ENCODE measurements at regions not wholly inside any gene's neighbourhood (a gene's known extent, or its start where the extent isn't known, plus 50 kb on each side); places are given as distances from the start of the nearest gene placed in this dataset.
"Not testable (repeated sequence)": the region's sequence is repeated elsewhere in the genome, so short reads cannot be mapped to it uniquely, and the experiment has no call there.

DNA sequence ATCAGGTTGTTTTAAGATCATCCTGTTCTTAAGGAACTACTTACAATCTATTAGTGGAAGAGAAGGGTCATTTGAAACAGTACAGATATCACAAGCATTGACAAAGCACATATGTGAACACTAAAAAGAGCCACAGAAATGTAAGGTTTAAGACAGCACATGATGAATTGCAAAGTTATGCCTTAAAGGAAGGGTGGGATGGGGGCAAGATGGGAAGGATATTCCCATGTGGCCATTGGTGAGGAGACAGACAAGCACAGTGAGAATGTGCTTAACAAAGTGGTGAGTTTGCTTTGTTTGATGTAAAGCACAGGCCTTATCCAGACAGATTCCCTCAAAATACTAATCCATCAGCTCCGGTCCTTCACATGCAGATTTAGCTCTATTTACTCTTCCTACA is 151.6 kb upstream of the IVNS1ABP start:
- no peak for DNase-seq (ENCODE audit: extremely low spot score)
- ChIA-PET CTCF (no interaction called here), POLR2A (no interaction called here)
- TF ChIP-seq FOXK2 (IDR thresholded peaks at IDR 0.05): no peak
- no peak for TF ChIP-seq HDGF (IDR thresholded peaks at IDR 0.05; ENCODE audit: borderline replicate concordance)
- TF ChIP-seq ZNF384 (IDR thresholded peaks at IDR 0.05): no peak
- no peak for TF ChIP-seq ARNT (IDR thresholded peaks at IDR 0.05)

- ChIA-PET CTCF (no interaction called here), POLR2A (no interaction called here)
- no peak for DNase-seq (ENCODE audit: extremely low spot score)
- no peak for TF ChIP-seq ARNT (IDR thresholded peaks at IDR 0.05)
Observed at GRCh38 chr1:185467122-185467521, 150.1 kb upstream of the IVNS1ABP start.

- no peak for DNase-seq (ENCODE audit: extremely low spot score)
- ChIA-PET POLR2A (no interaction called here), CTCF (no interaction called here)
- no peak for TF ChIP-seq TARDBP (IDR thresholded peaks at IDR 0.05)
- no peak for TF ChIP-seq SUZ12 (IDR thresholded peaks at IDR 0.05)
- TF ChIP-seq ELF4 (IDR thresholded peaks at IDR 0.05): no peak
- TF ChIP-seq LEF1 (IDR thresholded peaks at IDR 0.05; ENCODE audit: borderline replicate concordance): no peak
- no peak for TF ChIP-seq ZNF384 (IDR thresholded peaks at IDR 0.05)
- TF ChIP-seq NFRKB (IDR thresholded peaks at IDR 0.05): no peak
- TF ChIP-seq PKNOX1 (IDR thresholded peaks at IDR 0.05): no peak
- no peak for TF ChIP-seq FOXM1 (IDR thresholded peaks at IDR 0.05; ENCODE audit: borderline replicate concordance)
- TF ChIP-seq FOXK2 (IDR thresholded peaks at IDR 0.05): no peak
- TF ChIP-seq L3MBTL2 (conservative IDR thresholded peaks at IDR 0.05): no peak
- no peak for TF ChIP-seq CTBP1 (IDR thresholded peaks at IDR 0.05; ENCODE audit: borderline replicate concordance)
- no peak for TF ChIP-seq ARNT (IDR thresholded peaks at IDR 0.05)
- no peak for TF ChIP-seq HDGF (IDR thresholded peaks at IDR 0.05; ENCODE audit: borderline replicate concordance)
Observed at GRCh38 chr1:185464777-185465176, 147.7 kb upstream of the IVNS1ABP start.

- ChIA-PET CTCF (no interaction called here), POLR2A (no interaction called here)
- DNase-seq (ENCODE audit: extremely low spot score): no peak
- no peak for TF ChIP-seq ARNT (IDR thresholded peaks at IDR 0.05)
- TF ChIP-seq HDGF (IDR thresholded peaks at IDR 0.05; ENCODE audit: borderline replicate concordance): no peak
- no peak for TF ChIP-seq LEF1 (IDR thresholded peaks at IDR 0.05; ENCODE audit: borderline replicate concordance)
- no peak for TF ChIP-seq TARDBP (IDR thresholded peaks at IDR 0.05)
- no peak for TF ChIP-seq CTBP1 (IDR thresholded peaks at IDR 0.05; ENCODE audit: borderline replicate concordance)
- TF ChIP-seq ZNF384 (IDR thresholded peaks at IDR 0.05): no peak
- TF ChIP-seq FOXK2 (IDR thresholded peaks at IDR 0.05): no peak
- TF ChIP-seq L3MBTL2 (conservative IDR thresholded peaks at IDR 0.05): no peak
- no peak for TF ChIP-seq ELF4 (IDR thresholded peaks at IDR 0.05)
Observed at GRCh38 chr1:185463433-185463832, 146.4 kb upstream of the IVNS1ABP start.

GRCh38 chr1:185463011-185463410 is 146.0 kb upstream of the IVNS1ABP start:
- TF ChIP-seq ARNT (IDR thresholded peaks at IDR 0.05): no peak
- TF ChIP-seq L3MBTL2 (conservative IDR thresholded peaks at IDR 0.05): no peak
- no peak for TF ChIP-seq FOXA1 (IDR thresholded peaks at IDR 0.05)
- ChIA-PET POLR2A (no interaction called here), CTCF (no interaction called here)
- DNase-seq (ENCODE audit: extremely low spot score): no peak

DNA sequence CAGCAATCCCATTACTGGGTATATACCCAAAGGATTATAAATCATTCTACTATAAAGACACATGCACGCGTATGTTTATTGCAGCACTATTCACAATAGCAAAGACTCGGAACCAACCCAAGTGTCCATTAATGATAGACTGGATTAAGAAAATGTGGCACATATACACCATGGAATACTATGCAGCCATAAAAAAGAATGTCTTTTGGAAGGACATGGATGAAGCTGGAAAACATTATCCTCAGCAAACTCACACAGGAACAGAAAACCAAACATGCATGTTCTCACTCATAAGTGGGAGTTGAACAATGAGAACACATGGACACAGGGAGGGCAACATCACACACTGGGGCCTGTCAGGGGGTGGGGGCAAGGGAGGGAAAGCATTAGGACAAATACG is 143.7 kb upstream of the IVNS1ABP start:
- DNase-seq (ENCODE audit: extremely low spot score); CTCF ChIA-PET; POLR2A ChIA-PET: not testable (repeated sequence)

- DNase-seq (ENCODE audit: extremely low spot score): no peak
- no peak for TF ChIP-seq ZNF384 (IDR thresholded peaks at IDR 0.05)
- ChIA-PET POLR2A (interaction anchor here (0.8 kb wide), 1 partner anchor 13 kb away, joined by 3 read pairs; no protein-coding TSS in a partner anchor), CTCF (no interaction called here)
Observed at GRCh38 chr1:185459141-185459540, 142.1 kb upstream of the IVNS1ABP start.

DNA sequence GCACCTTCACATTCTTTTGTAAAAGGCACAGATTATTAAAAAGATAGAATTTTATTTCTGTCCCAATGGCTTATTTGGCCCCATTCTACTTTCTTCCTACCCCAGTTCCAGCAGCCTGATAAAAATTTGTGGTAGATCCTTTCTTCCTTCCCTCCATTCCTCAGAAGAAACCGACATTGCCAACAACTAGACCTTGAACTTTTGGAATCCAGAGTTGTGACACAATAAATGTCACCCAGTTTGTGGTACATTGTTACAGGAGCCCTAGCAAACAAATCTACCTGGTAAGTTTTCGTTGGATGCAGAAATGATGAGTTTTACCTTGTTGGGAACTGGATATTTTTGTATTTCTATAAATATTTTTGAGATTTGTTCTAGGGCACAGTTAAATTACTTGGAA is 141.6 kb upstream of the IVNS1ABP start:
- CTCF ChIA-PET: no interaction called here
- POLR2A ChIA-PET: no interaction called here

GRCh38 chr1:185453496-185454192 is 136.6 kb upstream of the IVNS1ABP start:
- ChIA-PET CTCF (no interaction called here), POLR2A (no interaction called here)
- DNase-seq (ENCODE audit: extremely low spot score): no peak
- TF ChIP-seq TARDBP (IDR thresholded peaks at IDR 0.05): no peak
- no peak for TF ChIP-seq SP1 (IDR thresholded peaks at IDR 0.05)
- TF ChIP-seq HDGF (IDR thresholded peaks at IDR 0.05; ENCODE audit: borderline replicate concordance): no peak
- no peak for TF ChIP-seq LEF1 (IDR thresholded peaks at IDR 0.05; ENCODE audit: borderline replicate concordance)
- TF ChIP-seq FOXA1 (IDR thresholded peaks at IDR 0.05): no peak
- TF ChIP-seq FOXK2 (IDR thresholded peaks at IDR 0.05): no peak
- no peak for TF ChIP-seq ARNT (IDR thresholded peaks at IDR 0.05)
- TF ChIP-seq CTBP1 (IDR thresholded peaks at IDR 0.05; ENCODE audit: borderline replicate concordance): no peak
- TF ChIP-seq NFRKB (IDR thresholded peaks at IDR 0.05): no peak
- TF ChIP-seq BHLHE40 (IDR thresholded peaks at IDR 0.05; ENCODE audit: borderline replicate concordance): no peak
- no peak for TF ChIP-seq L3MBTL2 (conservative IDR thresholded peaks at IDR 0.05)
- no peak for TF ChIP-seq SUZ12 (IDR thresholded peaks at IDR 0.05)
- no peak for TF ChIP-seq PKNOX1 (IDR thresholded peaks at IDR 0.05)
- TF ChIP-seq ZNF384 (IDR thresholded peaks at IDR 0.05): no peak
- no peak for TF ChIP-seq ELF4 (IDR thresholded peaks at IDR 0.05)
- TF ChIP-seq FOXM1 (IDR thresholded peaks at IDR 0.05; ENCODE audit: borderline replicate concordance): no peak

More for the DNA sequence above, 141.6 kb upstream of the IVNS1ABP start:
- no peak for DNase-seq (ENCODE audit: extremely low spot score)
- TF ChIP-seq FOXA1 (IDR thresholded peaks at IDR 0.05): no peak
- TF ChIP-seq ARNT (IDR thresholded peaks at IDR 0.05): no peak
- TF ChIP-seq TARDBP (IDR thresholded peaks at IDR 0.05): no peak
